ENCODE measurements at regions not wholly inside any gene's neighbourhood (a gene's known extent, or its start where the extent isn't known, plus 50 kb on each side); places are given as distances from the start of the nearest gene placed in this dataset.

DNA sequence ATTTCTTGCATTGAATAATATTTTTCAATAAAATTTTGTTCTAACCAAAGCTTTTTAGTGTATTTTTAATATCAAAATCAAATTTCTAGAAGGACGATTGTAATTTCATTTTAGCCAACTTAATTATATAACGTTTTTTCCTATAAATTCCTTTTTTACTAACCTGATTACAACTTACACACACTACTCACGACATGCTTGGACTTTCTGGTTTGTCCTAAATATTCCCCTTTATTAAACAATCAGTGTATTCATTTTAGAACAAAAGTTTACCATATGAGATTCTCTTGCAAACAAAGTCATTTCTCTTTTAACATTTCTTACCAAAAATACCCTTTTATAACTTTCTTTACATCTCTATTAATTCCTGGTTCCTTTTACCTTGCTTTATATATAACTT lies 173.7 kb downstream of the PWWP3B start:
- TF ChIP-seq POLR2AphosphoS5 (IDR thresholded peaks at IDR 0.05; ENCODE audit: insufficient read depth in 1 of 2, low read depth in 1 of 2): no peak
- TF ChIP-seq, protein P1, sequence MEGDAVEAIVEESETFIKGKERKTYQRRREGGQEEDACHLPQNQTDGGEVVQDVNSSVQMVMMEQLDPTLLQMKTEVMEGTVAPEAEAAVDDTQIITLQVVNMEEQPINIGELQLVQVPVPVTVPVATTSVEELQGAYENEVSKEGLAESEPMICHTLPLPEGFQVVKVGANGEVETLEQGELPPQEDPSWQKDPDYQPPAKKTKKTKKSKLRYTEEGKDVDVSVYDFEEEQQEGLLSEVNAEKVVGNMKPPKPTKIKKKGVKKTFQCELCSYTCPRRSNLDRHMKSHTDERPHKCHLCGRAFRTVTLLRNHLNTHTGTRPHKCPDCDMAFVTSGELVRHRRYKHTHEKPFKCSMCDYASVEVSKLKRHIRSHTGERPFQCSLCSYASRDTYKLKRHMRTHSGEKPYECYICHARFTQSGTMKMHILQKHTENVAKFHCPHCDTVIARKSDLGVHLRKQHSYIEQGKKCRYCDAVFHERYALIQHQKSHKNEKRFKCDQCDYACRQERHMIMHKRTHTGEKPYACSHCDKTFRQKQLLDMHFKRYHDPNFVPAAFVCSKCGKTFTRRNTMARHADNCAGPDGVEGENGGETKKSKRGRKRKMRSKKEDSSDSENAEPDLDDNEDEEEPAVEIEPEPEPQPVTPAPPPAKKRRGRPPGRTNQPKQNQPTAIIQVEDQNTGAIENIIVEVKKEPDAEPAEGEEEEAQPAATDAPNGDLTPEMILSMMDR (IDR thresholded peaks at IDR 0.05): no peak
- no peak for TF ChIP-seq POLR2A (IDR thresholded peaks at IDR 0.05)

Measured in vagina (tissue), 2 donors.